Femur (tissue), 1 donor: ENCODE measurements at regions not wholly inside any gene's neighbourhood (a gene's known extent, or its start where the extent isn't known, plus 50 kb on each side); places are given as distances from the start of the nearest gene placed in this dataset.
"Not testable (repeated sequence)": the region's sequence is repeated elsewhere in the genome, so short reads cannot be mapped to it uniquely, and the experiment has no call there.

Experiments used
- DNase-seq: peaks from one replicate; pipeline ENCODE4 v3.0.0-alpha.2; 2017

DNA sequence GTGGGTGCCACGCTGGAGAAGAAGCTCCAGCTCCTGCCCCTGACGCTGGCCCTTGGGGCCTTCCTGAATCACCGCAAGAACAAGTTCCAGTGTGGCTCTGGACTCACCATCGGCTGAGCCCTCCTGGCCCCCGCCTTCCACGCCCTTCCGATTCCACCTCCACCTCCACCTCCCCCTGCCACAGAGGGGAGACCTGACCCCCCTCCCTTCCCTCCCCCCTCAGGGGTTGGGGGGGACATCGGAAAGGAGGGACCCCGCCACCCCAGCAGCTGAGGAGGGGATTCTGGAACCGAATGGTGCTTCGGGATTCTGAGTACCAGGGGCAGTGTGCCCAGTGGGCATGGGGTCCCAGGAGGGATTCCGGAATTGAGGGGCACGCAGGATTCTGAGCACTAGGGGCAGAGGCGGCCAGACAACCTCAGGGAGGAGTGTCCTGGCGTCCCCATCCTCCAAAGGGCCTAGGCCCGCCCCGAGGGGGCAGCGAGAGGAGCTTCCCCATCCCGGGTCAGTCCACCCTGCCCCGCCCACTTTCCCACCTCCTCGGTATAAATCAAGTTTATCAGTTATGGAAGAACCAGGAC is 166.0 kb downstream of the POTEG start:
- DNase-seq: not testable (repeated sequence)

DNA sequence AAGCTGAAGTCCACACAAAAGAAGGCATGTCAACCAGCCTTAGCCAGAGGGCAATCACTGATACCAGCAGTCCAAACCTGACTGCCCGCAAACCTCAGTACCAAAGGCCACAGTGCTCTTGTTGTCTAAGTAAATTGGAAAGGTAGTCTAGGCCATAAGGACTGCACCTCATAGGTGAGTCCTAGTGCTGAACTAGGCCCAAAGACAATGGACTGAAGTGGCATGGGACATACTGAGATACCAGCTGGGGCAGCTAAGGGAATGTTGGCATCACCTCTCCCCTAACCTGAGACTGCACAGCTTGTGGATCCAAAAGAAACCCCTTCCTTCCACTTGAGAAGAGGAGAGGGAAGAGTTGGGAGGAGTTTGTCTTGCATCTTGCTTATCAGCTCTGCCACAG is 161.9 kb downstream of the POTEG start:
- not testable (repeated sequence) for DNase-seq

DNA sequence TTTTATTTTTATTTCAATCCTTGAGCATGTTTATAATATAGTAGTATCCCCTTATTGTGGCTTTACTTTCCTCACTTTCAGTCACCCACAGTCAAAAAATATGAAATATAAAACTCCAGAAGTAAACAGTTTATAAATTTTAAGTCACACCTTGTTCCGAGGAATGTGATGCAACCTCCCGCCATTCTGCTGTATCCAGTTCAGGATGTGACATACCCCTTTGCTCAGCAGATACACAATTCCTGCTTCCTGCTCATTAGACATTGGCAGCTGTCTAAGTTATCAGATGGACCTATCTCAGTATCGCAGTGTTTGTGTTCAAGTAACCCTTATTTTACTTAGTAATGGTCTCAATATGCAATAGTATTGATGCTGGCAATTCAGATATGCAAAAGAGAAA is 144.5 kb downstream of the POTEG start:
- DNase-seq: peak; percentile 0

- not testable (repeated sequence) for DNase-seq
Measured at GRCh38 chr14:19300243-19300642, 133.9 kb downstream of the POTEG start.

GRCh38 chr14:19300838-19301237 is 133.3 kb downstream of the POTEG start:
- DNase-seq: peak; percentile 0

GRCh38 chr14:19303844-19304243 is 130.3 kb downstream of the POTEG start:
- not testable (repeated sequence) for DNase-seq

DNA sequence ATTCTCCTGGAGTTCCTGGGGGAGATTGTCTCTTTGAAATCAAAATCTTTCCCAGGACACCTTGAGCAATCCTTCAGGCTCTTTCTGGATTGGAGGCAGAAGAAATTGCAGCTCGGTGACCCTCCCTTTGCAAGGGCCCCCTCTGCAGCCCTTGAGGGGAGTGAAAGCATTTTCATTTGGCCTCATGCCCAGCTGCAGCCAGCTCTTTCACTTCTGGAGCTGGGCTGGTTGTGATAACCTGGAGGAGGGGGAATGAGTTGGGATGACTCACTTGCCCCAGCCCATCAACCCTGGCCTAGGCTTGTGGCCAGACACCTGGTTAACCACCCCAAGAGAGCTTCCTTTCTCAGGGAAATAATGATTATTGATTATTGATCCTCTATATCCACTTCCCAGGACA is 129.7 kb downstream of the POTEG start:
- DNase-seq: not testable (repeated sequence)

DNA sequence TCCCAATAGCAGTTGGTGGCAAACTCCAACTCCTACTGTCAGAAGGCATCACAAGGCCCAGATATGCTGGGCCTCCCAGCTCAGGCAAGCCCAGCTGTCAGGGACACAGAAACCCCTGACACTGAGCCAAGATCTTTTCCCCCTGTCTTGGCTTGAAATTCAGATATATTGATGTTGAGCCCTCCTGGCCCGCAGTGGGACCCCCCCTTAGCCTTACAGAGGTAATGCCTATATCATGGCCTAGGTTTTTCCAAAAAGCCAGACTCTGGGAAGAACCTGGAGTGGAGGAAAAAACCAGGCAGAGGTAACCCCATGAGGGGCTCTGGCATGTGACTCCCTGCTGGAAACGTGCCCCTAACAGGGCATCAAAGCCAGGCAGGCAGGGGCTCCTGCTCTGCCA is 129.2 kb downstream of the POTEG start:
- DNase-seq: not testable (repeated sequence)

GRCh38 chr14:19305776-19306175 is 128.4 kb downstream of the POTEG start:
- not testable (repeated sequence) for DNase-seq

DNA sequence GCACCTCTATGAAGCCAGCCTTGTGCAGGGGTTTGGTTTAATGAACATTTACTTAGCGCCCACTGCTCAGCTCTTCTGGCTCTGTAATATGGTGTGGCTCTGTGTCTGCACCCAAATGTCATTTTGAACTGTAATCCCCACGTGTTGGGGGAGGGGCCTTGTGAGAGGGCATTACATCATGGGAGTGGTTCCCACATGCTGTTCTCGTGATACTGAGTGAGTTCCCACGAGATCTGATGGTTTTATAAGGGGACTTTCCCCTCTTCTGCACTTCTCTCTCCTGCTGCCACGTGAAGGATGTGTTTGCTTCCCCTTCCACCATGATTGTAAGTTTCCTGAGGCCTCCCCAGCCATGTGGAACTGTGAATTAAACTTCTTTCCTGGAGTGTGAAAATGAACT is 127.7 kb downstream of the POTEG start:
- not testable (repeated sequence) for DNase-seq

GRCh38 chr14:19311023-19311422 is 123.1 kb downstream of the POTEG start:
- DNase-seq: not testable (repeated sequence)

DNA sequence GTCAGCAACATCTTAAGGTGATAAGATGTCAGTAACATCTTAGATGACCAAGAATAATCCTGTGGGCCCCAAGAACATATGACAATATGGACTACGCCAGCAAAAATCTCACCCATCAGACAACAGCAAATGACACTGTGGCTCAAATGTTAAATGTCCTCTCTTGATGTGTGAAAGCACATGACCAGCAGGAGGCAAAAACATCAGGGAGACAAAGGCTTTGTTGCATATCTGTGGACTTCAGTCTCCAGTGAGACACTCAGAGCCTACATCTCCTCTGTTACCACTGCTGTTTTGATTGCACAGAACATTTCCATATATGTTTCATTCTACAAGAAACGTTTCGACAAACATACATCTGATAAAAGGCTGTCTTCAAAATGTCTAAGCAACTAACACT is 103.5 kb downstream of the POTEG start:
- not testable (repeated sequence) for DNase-seq

- not testable (repeated sequence) for DNase-seq
Measured at GRCh38 chr14:19337232-19338059, 96.7 kb downstream of the POTEG start.

DNA sequence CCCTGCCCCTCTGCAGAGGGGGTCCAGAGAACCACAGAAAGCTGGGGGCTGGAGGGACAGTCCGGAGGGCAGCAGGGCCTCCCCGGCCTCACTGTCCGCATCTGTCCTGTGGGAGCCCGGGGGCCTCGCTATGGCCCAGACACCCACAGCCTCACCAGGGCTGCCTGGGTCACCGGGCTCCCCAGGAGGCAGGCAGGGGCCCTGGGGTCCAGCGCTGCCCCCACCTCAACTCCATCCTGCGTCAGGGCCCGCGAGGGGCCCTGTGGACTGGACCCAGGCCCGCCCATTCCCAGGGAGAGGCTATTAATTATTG is 96.1 kb downstream of the POTEG start:
- DNase-seq: not testable (repeated sequence)

DNA sequence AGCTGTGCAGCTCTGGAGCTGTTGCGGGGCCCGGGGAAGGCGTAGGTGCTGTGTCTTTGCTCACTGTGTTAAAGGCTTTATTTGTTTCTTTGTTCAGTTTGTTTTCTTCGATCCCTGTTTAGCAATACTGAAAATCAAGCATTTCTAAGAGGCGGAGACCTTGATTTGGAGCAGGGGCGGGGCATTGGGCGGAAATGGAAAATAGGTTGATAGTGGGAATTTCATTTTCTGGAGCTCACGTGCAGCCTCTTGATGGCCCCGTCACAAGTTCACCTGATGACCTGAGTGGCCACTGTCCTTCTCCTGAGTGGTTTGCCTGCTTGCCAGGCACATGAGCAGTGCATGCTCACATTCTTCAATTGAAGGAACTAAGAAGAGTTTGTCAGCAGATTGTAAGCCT is 93.2 kb downstream of the POTEG start:
- DNase-seq: not testable (repeated sequence)

- not testable (repeated sequence) for DNase-seq
Measured at GRCh38 chr14:19341627-19342026, 92.5 kb downstream of the POTEG start.

- not testable (repeated sequence) for DNase-seq
Measured at GRCh38 chr14:19344261-19344660, 89.9 kb downstream of the POTEG start.

DNA sequence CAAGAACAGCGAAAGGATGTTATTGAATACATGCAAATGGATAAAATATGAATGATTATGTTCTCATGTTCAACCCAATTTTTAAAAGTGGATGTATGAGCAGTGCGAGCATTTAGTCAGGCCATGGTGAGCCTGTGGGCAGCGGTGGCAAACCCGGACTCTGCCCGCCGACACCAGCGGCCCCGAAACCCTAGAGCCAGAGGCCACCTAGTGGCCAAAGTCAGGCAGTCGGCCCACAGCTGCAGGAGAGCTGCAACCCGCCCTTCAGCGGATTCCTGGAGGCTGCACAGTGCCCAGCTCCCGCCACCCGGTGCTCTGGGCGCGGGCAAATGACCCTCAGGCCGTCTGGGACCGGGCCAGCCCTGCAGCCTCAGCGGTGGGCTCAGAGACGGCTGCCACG is 89.5 kb downstream of the POTEG start:
- not testable (repeated sequence) for DNase-seq

DNA sequence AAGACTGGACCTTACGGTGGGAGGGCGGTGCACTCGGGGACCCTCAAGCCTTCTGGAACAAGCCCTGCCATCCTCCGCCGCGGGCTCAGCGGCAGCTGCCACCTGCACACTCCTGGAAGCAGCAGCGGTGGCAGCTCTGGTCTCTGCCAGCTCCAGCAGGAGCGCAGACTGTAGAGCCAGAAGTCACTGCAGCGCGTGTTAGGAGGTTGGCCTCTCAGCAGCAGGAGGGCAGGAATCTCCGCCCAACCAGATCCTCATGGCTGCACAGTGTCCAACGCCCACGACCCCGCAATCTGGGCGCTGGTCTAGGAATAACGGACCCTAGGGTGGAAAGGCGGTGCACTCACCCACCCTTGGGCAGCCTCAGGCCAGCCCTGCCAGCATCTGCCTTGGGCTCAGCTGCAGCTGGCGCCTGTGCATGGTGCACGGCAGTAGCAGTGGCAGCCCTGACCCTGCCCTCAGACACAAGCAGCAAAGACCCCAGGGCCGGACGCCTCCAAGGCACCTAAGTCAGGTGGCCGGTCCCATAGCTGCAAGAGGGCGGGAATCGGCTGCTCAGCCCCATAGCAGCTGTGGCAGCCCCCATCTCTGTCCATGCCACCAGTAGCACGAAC is 88.7 kb downstream of the POTEG start:
- not testable (repeated sequence) for DNase-seq

GRCh38 chr14:19346074-19346480 is 88.1 kb downstream of the POTEG start:
- DNase-seq: not testable (repeated sequence)

DNA sequence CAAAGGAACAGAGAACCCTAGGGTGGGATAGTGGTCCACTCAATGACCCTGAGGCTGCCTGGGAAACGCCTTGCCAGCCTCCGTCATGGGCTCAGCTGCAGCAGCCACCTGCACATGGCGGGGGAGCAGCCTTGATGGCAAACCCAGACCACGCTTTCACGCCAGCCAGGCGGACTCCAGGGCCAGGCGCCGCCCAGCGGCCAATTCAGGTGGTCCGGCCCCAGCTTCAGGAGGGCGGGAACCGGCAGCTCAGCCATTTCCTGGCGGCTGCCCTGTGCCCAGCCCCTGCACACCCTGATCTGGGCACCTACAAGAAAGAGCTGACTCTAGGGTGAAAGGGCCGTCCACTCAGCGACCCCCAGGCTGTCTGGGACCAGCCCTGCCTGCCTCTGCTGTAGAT is 87.5 kb downstream of the POTEG start:
- not testable (repeated sequence) for DNase-seq

- not testable (repeated sequence) for DNase-seq
Measured at GRCh38 chr14:19347112-19347511, 87.0 kb downstream of the POTEG start.
